IMR-90 (cell line): ENCODE measurements at regions not wholly inside any gene's neighbourhood (a gene's known extent, or its start where the extent isn't known, plus 50 kb on each side); places are given as distances from the start of the nearest gene placed in this dataset.

Experiments
- ATAC-seq: fragments of 200-7000 bp; cut with Tn5 transposase; 2 replicates; pipeline ENCODE4 v1.9.1; 2020; ENCODE audit warnings: low read depth, mild to moderate bottlenecking, moderate library complexity
- BruUV-seq: library from RNA; stranded (reverse); fragments of 400-500 nt; replicated peaks from 2 replicates; lab custom pipeline; 2021; lab: Mats Ljungman, UMichigan
- CTCF ChIA-PET: fragments of 300-600 bp; formaldehyde crosslinking; extraction: SDS; loops from one replicate; lab custom pipeline; 2021; ENCODE audit warnings: antibody characterized with exemption; lab: Yijun Ruan, JAX
- POLR2A ChIA-PET: fragments of 300-600 bp; sonication (Branson Sonifier 250); formaldehyde crosslinking; loops from one replicate; lab custom pipeline; 2022; ENCODE audit warnings: antibody characterized with exemption; ENCODE audit not compliant: unreplicated experiment; lab: Charles Lee
- DNase-seq: peaks from one replicate; pipeline ENCODE4 v3.0.0; 2013
- H2AFZ ChIP-seq: replicated peaks from 2 replicates; pipeline ENCODE3; 2013; ENCODE audit warnings: low read length, mild to moderate bottlenecking; ENCODE audit not compliant: poor library complexity
- H2AK5ac ChIP-seq: 2 replicates; pipeline ENCODE4 v1.6.1; 2013; ENCODE audit warnings: low read depth, low read length, inconsistent platforms
- H2AK9ac ChIP-seq: replicated peaks from 2 replicates; pipeline ENCODE3; 2013; ENCODE audit warnings: mild to moderate bottlenecking, low read depth, low read length, moderate library complexity; ENCODE audit not compliant: poor library complexity
- H2BK120ac ChIP-seq: 2 replicates; pipeline ENCODE4 v1.6.1; 2013; ENCODE audit warnings: low read depth, low read length, inconsistent platforms
- H2BK15ac ChIP-seq: 3 replicates; pipeline ENCODE4 v1.6.1; 2013; ENCODE audit warnings: low read depth, low read length, inconsistent platforms
- H2BK20ac ChIP-seq: 2 replicates; pipeline ENCODE4 v1.6.1; 2013; ENCODE audit warnings: low read depth, mild to moderate bottlenecking, inconsistent platforms, low read length, moderate library complexity
- H2BK5ac ChIP-seq: 2 replicates; pipeline ENCODE4 v1.6.1; 2013; ENCODE audit warnings: mild to moderate bottlenecking, low read depth, low read length, inconsistent platforms; ENCODE audit not compliant: poor library complexity, severe bottlenecking
- H3K14ac ChIP-seq: replicated peaks from 2 replicates; pipeline ENCODE4 v1.6.1; 2013; ENCODE audit warnings: low read depth, low read length, inconsistent platforms
- H3K18ac ChIP-seq: 2 replicates; pipeline ENCODE4 v1.6.1; 2013; ENCODE audit warnings: low read depth, low read length, control low read depth
- H3K23ac ChIP-seq: 2 replicates; pipeline ENCODE4 v1.6.1; 2013; ENCODE audit warnings: low read depth, low read length, inconsistent platforms
- H3K27ac ChIP-seq: 2 replicates; pipeline ENCODE4 v1.5.1; 2013; ENCODE audit warnings: mild to moderate bottlenecking, control low read depth, low read length; ENCODE audit not compliant: insufficient read depth
- H3K27me3 ChIP-seq: 2 replicates; pipeline ENCODE4 v1.6.1; 2013; ENCODE audit warnings: low read length; ENCODE audit not compliant: control insufficient read depth, insufficient read depth
- H3K36me3 ChIP-seq: 2 replicates; pipeline ENCODE4 v1.6.1; 2013; ENCODE audit warnings: low read length, mixed read lengths; ENCODE audit not compliant: control insufficient read depth, insufficient read depth
- H3K4ac ChIP-seq: 2 replicates; pipeline ENCODE4 v1.6.1; 2013; ENCODE audit warnings: low read depth, low read length, inconsistent platforms
- H3K4me1 ChIP-seq: 2 replicates; pipeline ENCODE4 v1.6.1; 2013; ENCODE audit warnings: low read length, mixed read lengths; ENCODE audit not compliant: control insufficient read depth, insufficient read depth
- H3K4me2 ChIP-seq: 2 replicates; pipeline ENCODE4 v1.6.1; 2013; ENCODE audit warnings: low read depth, mild to moderate bottlenecking, control low read depth, low read length, moderate library complexity
- H3K4me3 ChIP-seq: 2 replicates; pipeline ENCODE4 v1.5.1; 2013; ENCODE audit warnings: low read depth, mild to moderate bottlenecking, control low read depth, low read length, moderate library complexity; ENCODE audit not compliant: insufficient read depth
- H3K56ac ChIP-seq: 2 replicates; pipeline ENCODE4 v1.6.1; 2013; ENCODE audit warnings: low read length, inconsistent platforms; ENCODE audit not compliant: insufficient read depth; ENCODE audit errors: extremely low read depth
- H3K79me1 ChIP-seq, 2 experiments: 2 replicates each; pipeline ENCODE4 v1.6.1; 2013; ENCODE audit warnings: low read length in 2 of 2, inconsistent platforms in 1 of 2, low read depth in 1 of 2
- H3K9ac ChIP-seq: 2 replicates; pipeline ENCODE4 v1.6.1; 2013; ENCODE audit warnings: low read depth, low read length, control low read depth
- H3K9me1 ChIP-seq: 2 replicates; pipeline ENCODE4 v1.6.1; 2013; ENCODE audit warnings: low read length, inconsistent platforms; ENCODE audit not compliant: insufficient read depth
- H3K9me3 ChIP-seq: 2 replicates; pipeline ENCODE4 v1.6.1; 2013; ENCODE audit warnings: low read length; ENCODE audit not compliant: control insufficient read depth, insufficient read depth
- H4K20me1 ChIP-seq: 2 replicates; pipeline ENCODE4 v1.6.1; 2013; ENCODE audit warnings: low read length, inconsistent platforms; ENCODE audit not compliant: insufficient read depth
- H4K5ac ChIP-seq: 2 replicates; pipeline ENCODE4 v1.6.1; 2013; ENCODE audit warnings: mild to moderate bottlenecking, low read depth, low read length, control low read depth
- H4K8ac ChIP-seq, 2 experiments: 2 replicates each; pipeline ENCODE4 v1.6.1; 2013; ENCODE audit warnings: low read depth in 2 of 2, low read length in 2 of 2, control low read depth in 1 of 2, inconsistent platforms in 1 of 2
- H4K91ac ChIP-seq: 2 replicates; pipeline ENCODE4 v1.6.1; 2013; ENCODE audit warnings: low read depth, low read length, inconsistent platforms; ENCODE audit not compliant: insufficient read depth
- CEBPB ChIP-seq: IDR thresholded peaks from 2 replicates; pipeline ENCODE4 v1.6.1; 2012; ENCODE audit warnings: low read depth, low read length, improper control_type of control experiment
- CHD1 ChIP-seq: IDR thresholded peaks from 2 replicates; pipeline ENCODE4 v1.6.1; 2012; ENCODE audit warnings: low read depth, low read length, improper control_type of control experiment
- FOS ChIP-seq: fragments of 150-350 bp; IDR thresholded peaks from 2 replicates; pipeline ENCODE4 v1.6.1; 2016; ENCODE audit warnings: low read depth, low read length
- MAFK ChIP-seq: IDR thresholded peaks from 2 replicates; pipeline ENCODE4 v1.6.1; 2012; ENCODE audit warnings: low read depth, low read length, improper control_type of control experiment
- MAZ ChIP-seq: IDR thresholded peaks from 2 replicates; pipeline ENCODE4 v1.6.1; 2012; ENCODE audit warnings: low read depth, mild to moderate bottlenecking, low read length, improper control_type of control experiment, moderate library complexity, borderline replicate concordance
- MXI1 ChIP-seq: IDR thresholded peaks from 2 replicates; pipeline ENCODE4 v1.6.1; 2012; ENCODE audit warnings: low read depth, mild to moderate bottlenecking, low read length, moderate library complexity, borderline replicate concordance
- NFE2L2 ChIP-seq: fragments of 150-350 bp; IDR thresholded peaks from 2 replicates; pipeline ENCODE4 v1.6.1; 2016; ENCODE audit warnings: low read depth, mild to moderate bottlenecking, low read length
- POLR2A ChIP-seq: IDR thresholded peaks from 2 replicates; pipeline ENCODE4 v1.6.1; 2012; ENCODE audit warnings: mild to moderate bottlenecking, low read depth, low read length
- RFX5 ChIP-seq: IDR thresholded peaks from 2 replicates; pipeline ENCODE4 v1.8.0; 2012; ENCODE audit warnings: low read depth, mild to moderate bottlenecking, low read length, moderate library complexity
- SMC3 ChIP-seq: fragments of 150-350 bp; IDR thresholded peaks from 2 replicates; pipeline ENCODE4 v1.6.1; 2016; ENCODE audit warnings: low read depth, mild to moderate bottlenecking, antibody characterized with exemption, low read length, moderate library complexity
- WGBS, 2 experiments: methylation state at CpG; one replicate each; pipeline versions ENCODE4 v1.1.5 to v1.1.7; 2013; ENCODE audit warnings: missing lambda C conversion rate in 2 of 2; ENCODE audit not compliant: insufficient read length in 1 of 2; ENCODE audit errors: extremely low coverage in 2 of 2; 5-methylcytosine and 5-hydroxymethylcytosine counted together
- dilution Hi-C: fragments of 300-500 bp; cut with HindIII; formaldehyde crosslinking; loops from one replicate; pipeline ENCODE4 v1.14.3; 2018; ENCODE audit warnings: low sequenced_read_pairs; ENCODE audit not compliant: unreplicated experiment
- in situ Hi-C: fragments of 300-500 bp; cut with MboI; formaldehyde crosslinking; loops from 3 replicates; pipeline ENCODE4 v1.14.3; 2019; ENCODE audit warnings: low sequenced_read_pairs, inconsistent platforms, mixed read lengths
- intact Hi-C: fragments of 100-400 bp; cut with micrococcal nuclease; formaldehyde crosslinking; loops from 2 replicates; pipeline ENCODE4 v1.10.0; 2022
- TF ChIP-seq, protein P1 (sequence below): fragments of 150-350 bp; IDR thresholded peaks from 2 replicates; pipeline ENCODE4 v1.6.1; 2016; ENCODE audit warnings: low read depth, mild to moderate bottlenecking, low read length, moderate library complexity, borderline replicate concordance

DNA sequence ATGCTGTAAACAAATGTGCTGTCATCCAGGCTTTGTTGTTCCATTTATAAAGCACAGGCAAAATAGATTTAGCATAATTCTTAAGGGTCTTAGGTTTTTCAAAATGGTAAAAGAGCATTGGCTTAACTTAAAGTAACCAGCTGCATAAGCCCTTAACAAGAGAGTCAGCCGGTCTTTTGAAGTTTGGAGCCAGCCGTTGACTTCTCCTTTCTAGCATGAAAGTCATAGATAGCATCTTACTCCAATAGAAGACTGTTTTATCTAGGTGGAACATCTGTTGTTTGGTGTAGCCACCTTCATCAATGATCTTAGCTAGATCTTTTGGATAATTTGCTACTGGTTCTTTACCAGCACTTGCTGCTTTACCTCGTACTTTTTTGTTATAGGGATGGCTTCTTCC is 297.5 kb upstream of the DCBLD2 start:
- dilution Hi-C loops (no loop called here), intact Hi-C loops (no loop called here), in situ Hi-C loops (no loop called here)
- Histone ChIP-seq H3K79me1 (no peaks in the 10 kb centered on the region), H3K9ac (no peak overlapping the region), H3K4me3 (no peak overlapping the region), H3K36me3 (no peaks in the 10 kb centered on the region), H2BK120ac (no peak overlapping the region), H2AFZ (no peak overlapping the region), H3K27me3 (no peaks in the 10 kb centered on the region), H3K4me1 (no peaks in the 10 kb centered on the region), H3K56ac (no peak overlapping the region), H2BK5ac (no peak overlapping the region), H2BK15ac (no peak overlapping the region), H2AK9ac (no peak overlapping the region), H3K9me1 (no peaks in the 10 kb centered on the region), H3K23ac (no peak overlapping the region), H2AK5ac (no peak overlapping the region), H2BK20ac (no peak overlapping the region), H3K18ac (no peak overlapping the region), H3K4me2 (no peak overlapping the region), H4K8ac (no peak overlapping the region), H4K5ac (no peak overlapping the region), H3K4ac (no peak overlapping the region), H4K20me1 (no peaks in the 10 kb centered on the region), H3K14ac (no peak overlapping the region), H4K91ac (no peak overlapping the region), H3K27ac (no peak overlapping the region), H3K9me3 (no peaks in the 10 kb centered on the region)
- BruUV-seq, result no TSS peak
- DNase-seq (no peak), ATAC-seq (no peak)
- ChIA-PET POLR2A (no interaction called here), CTCF (interaction anchor here (0.6 kb wide), 2 partner anchors 167 to 434 kb away, joined by 3 to 4 read pairs; no protein-coding TSS in a partner anchor)
- WGBS, 2 experiments, result no CpG with 5 or more reads among the region's 3 CpGs
- TF ChIP-seq CHD1, result no peak
- TF ChIP-seq FOS, result no peak
- TF ChIP-seq RFX5, result no peak
- no peak for TF ChIP-seq MAZ
- TF ChIP-seq CEBPB, result no peak
- no peak for TF ChIP-seq SMC3
- no peak for TF ChIP-seq MAFK
- no peak for TF ChIP-seq NFE2L2
- TF ChIP-seq POLR2A, result no peak
- TF ChIP-seq, protein P1, sequence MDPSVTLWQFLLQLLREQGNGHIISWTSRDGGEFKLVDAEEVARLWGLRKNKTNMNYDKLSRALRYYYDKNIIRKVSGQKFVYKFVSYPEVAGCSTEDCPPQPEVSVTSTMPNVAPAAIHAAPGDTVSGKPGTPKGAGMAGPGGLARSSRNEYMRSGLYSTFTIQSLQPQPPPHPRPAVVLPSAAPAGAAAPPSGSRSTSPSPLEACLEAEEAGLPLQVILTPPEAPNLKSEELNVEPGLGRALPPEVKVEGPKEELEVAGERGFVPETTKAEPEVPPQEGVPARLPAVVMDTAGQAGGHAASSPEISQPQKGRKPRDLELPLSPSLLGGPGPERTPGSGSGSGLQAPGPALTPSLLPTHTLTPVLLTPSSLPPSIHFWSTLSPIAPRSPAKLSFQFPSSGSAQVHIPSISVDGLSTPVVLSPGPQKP, result no peak
- no peak for TF ChIP-seq MXI1
